Aorta (tissue), 5 donors: ENCODE measurements at regions not wholly inside any gene's neighbourhood (a gene's known extent, or its start where the extent isn't known, plus 50 kb on each side); places are given as distances from the start of the nearest gene placed in this dataset.
"Not testable (repeated sequence)": the region's sequence is repeated elsewhere in the genome, so short reads cannot be mapped to it uniquely, and the experiment has no call there.

Experiments used
- ATAC-seq: fragments of 200-7000 bp; cut with Tn5 transposase; one replicate; pipeline ENCODE4 v1.9.1; 2022; ENCODE audit warnings: moderate library complexity; ENCODE audit not compliant: low FRiP score
- DNase-seq, 2 donors: peaks; one replicate each; pipeline ENCODE4 v3.0.0-alpha.2; 2020
- H3K27ac ChIP-seq, 2 donors: one replicate each; pipeline ENCODE4 v1.5.1; 2013; ENCODE audit warnings: low read length in 2 of 2, mild to moderate bottlenecking in 2 of 2, moderate library complexity in 2 of 2, control low read depth in 1 of 2, inconsistent platforms in 1 of 2, low read depth in 1 of 2
- H3K27me3 ChIP-seq, 2 donors: one replicate each; pipeline ENCODE4 v1.6.1; 2013; ENCODE audit warnings: control low read depth in 1 of 2, low read length in 1 of 2, mild to moderate bottlenecking in 1 of 2, moderate library complexity in 1 of 2; ENCODE audit not compliant: insufficient read depth in 2 of 2, control insufficient read depth in 1 of 2
- H3K36me3 ChIP-seq, 2 donors: one replicate each; pipeline ENCODE4 v1.6.1; 2013; ENCODE audit warnings: control low read depth in 1 of 2, low read length in 1 of 2, mild to moderate bottlenecking in 1 of 2; ENCODE audit not compliant: insufficient read depth in 2 of 2, control insufficient read depth in 1 of 2
- H3K4me1 ChIP-seq, 2 donors: one replicate each; pipeline ENCODE4 v1.6.1; 2013; ENCODE audit warnings: low read length in 2 of 2, control low read depth in 1 of 2, mild to moderate bottlenecking in 1 of 2, moderate library complexity in 1 of 2; ENCODE audit not compliant: insufficient read depth in 2 of 2, control insufficient read depth in 1 of 2
- H3K4me3 ChIP-seq, 2 donors: one replicate each; pipeline ENCODE4 v1.5.1; 2013; ENCODE audit warnings: low read length in 2 of 2, control low read depth in 1 of 2, mild to moderate bottlenecking in 1 of 2
- H3K9me3 ChIP-seq: one replicate; pipeline ENCODE4 v1.6.1; 2013; ENCODE audit warnings: mild to moderate bottlenecking, low read length; ENCODE audit not compliant: control insufficient read depth
- WGBS, 2 donors: extraction: QIAGEN DNeasy Blood & Tissue Kit; methylation state at CpG; one replicate each; pipeline ENCODE4 v1.1.7; 2013; 5-methylcytosine and 5-hydroxymethylcytosine counted together
- intact Hi-C, 2 donors: fragments of 100-400 bp; cut with DNase I; formaldehyde crosslinking; loops; one replicate each; pipeline versions ENCODE4 v1.14.2 to v1.15.0; 2022
- donor health status: healthy with polysubstance abuse.
- donor health status: Bipolar disorder and iron deficiency.
- donor health status: DM: no; HTN: no; CAD: no.
- donor health status: DM: no; HTN: no; CAD: no.
- donor health status: DM: yes; HTN: yes; CAD: no.

DNA sequence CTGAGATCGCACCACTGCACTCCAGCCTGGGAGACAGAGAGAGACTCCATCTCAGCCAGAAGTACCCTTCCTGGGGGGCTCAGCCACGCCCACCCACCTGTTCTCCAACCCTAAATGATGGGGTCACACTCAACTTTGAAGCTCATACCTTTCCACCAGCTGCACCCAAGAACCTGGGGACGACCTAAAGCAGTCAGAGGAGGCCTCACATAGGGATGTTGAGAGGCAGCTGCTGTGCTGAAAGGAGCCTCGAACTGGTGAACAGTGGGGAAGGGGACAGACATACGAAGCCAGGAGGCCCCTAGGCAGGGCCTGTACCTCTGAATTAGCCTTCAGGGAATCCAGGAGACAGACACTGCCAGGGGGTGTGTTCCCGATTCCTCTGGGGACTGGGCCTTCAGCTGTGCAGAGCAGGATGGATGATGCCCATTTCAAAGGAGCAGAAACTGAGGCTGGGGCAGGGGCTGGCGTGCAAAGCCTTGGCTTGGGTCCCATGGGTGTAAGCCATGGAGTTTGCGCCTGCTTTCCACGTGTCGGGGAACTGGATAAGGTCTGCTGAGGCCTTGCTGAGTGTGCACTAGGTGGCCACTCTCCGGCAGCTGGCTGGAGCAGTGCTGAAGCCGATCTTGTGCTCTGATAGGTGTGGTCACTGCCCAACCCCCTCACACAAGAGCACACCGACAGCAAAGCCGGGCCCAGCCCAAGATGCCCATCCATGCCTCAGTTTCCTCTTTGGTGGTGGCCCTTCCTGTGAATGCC lies 130.8 kb downstream of the CPZ start:
- Histone ChIP-seq H3K27me3 (no peaks in the 10 kb centered on the region), H3K4me3 (no peak overlapping the region), H3K36me3 (no peaks in the 10 kb centered on the region), H3K27ac (no peak overlapping the region), H3K4me1 (no peaks in the 10 kb centered on the region), H3K9me3 (peaks cover 3% of the 10 kb centered on the region)
- ATAC-seq (no peak), DNase-seq (peak in 1 of 2 donors; percentile 21)
- intact Hi-C loops, result no loop called here
- WGBS, 2 donors, result 69 to 74% methylated on average over 14 of the region's 14 CpGs

DNA sequence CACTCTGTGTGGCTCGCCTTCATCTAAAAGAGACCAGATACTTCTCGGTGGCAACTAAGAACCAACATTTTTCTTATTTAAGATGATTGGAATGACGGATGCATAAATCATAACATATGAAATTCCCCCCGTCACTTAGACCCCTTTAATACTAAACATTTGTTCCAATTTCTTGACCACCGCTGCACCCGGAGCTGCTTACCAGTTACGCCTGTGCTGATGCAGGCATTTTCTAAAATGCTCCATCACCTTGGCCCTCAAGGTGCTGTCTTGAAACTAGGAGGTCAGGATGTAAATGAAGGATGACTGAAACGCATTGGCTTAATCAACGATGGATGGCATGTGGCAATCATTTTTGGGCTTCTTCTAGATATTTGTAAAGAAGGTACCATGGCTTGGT lies 130.0 kb downstream of the CPZ start:
- Histone ChIP-seq H3K4me1 (no peaks in the 10 kb centered on the region), H3K4me3 (no peak overlapping the region), H3K27me3 (no peaks in the 10 kb centered on the region), H3K27ac (no peak overlapping the region), H3K36me3 (no peaks in the 10 kb centered on the region), H3K9me3 (peaks cover 3% of the 10 kb centered on the region)
- ATAC-seq, result no peak
- DNase-seq, result no peak
- WGBS, 2 donors, result 79 to 81% methylated on average over 9 of the region's 9 CpGs
- intact Hi-C loops, result no loop called here

DNA sequence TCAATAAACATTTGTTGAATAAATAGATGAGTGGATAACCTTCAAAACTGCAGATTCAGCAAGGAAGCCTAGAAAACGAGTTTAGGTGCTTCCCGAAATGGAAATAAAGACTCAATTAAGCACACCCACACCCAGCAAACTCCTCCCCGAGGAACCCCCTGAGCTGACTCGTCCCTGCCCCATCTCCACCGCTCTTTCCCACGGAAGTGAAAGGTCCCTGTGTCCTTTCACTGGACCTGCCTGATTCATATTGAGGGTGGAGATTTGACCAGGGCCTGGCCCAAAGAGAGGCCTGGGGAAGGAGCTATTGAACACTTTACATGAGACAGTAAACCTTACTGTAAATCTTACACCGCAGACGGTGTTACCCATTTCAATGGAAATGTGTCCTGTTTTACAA lies 129.1 kb downstream of the CPZ start:
- no peak overlapping the region for H3K4me3 ChIP-seq
- no peak for DNase-seq
- no peaks in the 10 kb centered on the region for H3K4me1 ChIP-seq
- no peak overlapping the region for H3K27ac ChIP-seq
- no peak for ATAC-seq
- 72 to 75% methylated on average over 8 of the region's 8 CpGs for WGBS, 2 donors
- H3K9me3 ChIP-seq, result peaks cover 3% of the 10 kb centered on the region
- no peaks in the 10 kb centered on the region for H3K36me3 ChIP-seq
- intact Hi-C loops, result no loop called here
- no peaks in the 10 kb centered on the region for H3K27me3 ChIP-seq

DNA sequence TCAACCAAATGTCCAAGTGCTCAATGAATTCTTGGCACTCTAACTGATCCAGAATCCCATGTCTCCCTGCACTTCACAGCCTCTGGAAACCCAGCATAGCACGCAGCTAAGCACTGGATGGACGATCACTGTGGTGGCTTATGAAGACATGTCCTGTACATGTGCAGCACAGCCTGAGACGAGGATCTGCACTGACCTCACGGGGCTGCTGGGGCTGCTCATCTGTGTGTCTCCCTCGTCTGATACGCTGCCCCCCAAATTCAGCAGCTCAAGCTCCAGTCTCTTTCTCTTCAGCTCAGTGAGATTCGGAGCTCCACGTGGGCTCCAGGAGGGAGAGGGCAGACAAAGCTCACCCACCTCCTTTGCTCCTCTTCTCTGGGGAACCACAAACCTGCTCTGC lies 126.9 kb downstream of the CPZ start:
- H3K4me3 ChIP-seq, result no peak overlapping the region
- no peak overlapping the region for H3K27ac ChIP-seq
- peak in 1 of 2 donors; percentile 37 for DNase-seq
- no peaks in the 10 kb centered on the region for H3K36me3 ChIP-seq
- no peak for ATAC-seq
- 81 to 82% methylated on average over 8 of the region's 8 CpGs for WGBS, 2 donors
- H3K27me3 ChIP-seq, result no peaks in the 10 kb centered on the region
- H3K4me1 ChIP-seq, result no peaks in the 10 kb centered on the region
- intact Hi-C loops, result no loop called here
- peaks cover 3% of the 10 kb centered on the region for H3K9me3 ChIP-seq

DNA sequence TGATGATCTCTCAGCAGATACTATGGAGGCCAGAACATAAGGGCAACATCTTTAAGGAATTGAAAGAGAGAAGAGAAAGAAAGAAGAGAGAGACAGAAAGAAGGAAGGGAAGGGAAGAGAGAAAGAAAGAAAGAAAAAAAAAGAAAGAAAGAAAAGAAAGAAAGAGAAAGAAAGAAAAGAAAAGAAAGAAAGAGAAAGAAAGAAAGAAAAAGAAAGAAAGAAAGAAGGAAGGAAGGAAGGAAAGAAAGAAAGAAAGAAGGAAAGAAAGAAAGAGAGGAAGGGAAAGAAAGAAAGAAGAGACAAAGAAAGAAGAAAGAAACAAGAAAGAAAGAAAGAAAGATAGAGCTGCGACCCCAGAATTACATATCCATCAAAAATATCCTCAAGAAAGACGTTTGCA lies 124.9 kb downstream of the CPZ start:
- H3K27me3 ChIP-seq, ATAC-seq, H3K9me3 ChIP-seq, H3K36me3 ChIP-seq, H3K27ac ChIP-seq, intact Hi-C loops, H3K4me1 ChIP-seq, H3K4me3 ChIP-seq, DNase-seq: not testable (repeated sequence)
- 40 to 42% methylated on average over 2 of the region's 2 CpGs for WGBS, 2 donors

DNA sequence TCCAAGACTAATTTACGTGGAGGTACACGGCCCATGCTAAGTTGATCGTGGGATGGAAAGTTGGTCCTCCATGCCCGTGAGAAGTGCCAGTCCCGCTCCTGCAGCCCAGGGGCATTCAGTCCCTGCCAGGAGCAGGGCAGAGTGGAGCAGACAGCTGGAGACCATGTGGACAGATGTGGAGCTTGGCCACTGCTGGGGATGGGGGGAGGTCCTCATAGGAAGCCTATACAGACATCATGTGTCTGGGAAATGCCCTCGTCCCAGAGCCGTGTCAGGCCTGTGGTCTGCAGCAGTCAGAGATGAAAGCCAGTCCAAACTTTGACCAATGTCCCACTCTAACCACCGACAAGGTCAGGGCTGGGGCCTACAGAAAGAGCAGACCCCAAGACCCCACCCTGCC lies 118.4 kb downstream of the CPZ start:
- Histone ChIP-seq H3K27ac (no peak overlapping the region), H3K4me1 (no peaks in the 10 kb centered on the region), H3K9me3 (no peaks in the 10 kb centered on the region), H3K36me3 (no peaks in the 10 kb centered on the region), H3K27me3 (no peaks in the 10 kb centered on the region), H3K4me3 (no peak overlapping the region)
- intact Hi-C loops, result no loop called here
- ATAC-seq, result no peak
- DNase-seq, result peak in 1 of 2 donors; percentile 50
- WGBS, 2 donors, result 61 to 66% methylated on average over 8 of the region's 8 CpGs

DNA sequence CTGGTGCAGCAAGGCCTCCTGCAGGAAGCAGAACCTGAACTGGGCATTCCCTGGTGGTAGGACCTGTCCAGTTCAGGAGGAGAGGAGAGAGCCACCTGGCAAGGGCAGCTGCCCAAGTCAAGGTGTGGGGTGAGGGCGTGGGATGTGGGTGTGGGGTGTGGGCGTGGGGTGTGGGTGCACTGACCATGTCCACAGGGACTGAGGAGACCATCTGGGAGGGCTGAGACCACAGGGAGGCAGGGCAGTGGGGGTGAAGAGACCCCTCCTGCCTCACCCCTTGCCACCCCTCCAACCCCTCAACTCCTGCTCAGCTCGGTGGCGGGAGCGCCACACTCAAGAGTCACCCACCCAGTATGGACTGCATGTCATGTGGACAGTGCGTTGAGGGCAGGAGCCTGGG lies 117.9 kb downstream of the CPZ start:
- ATAC-seq, result peak; percentile 30
- Histone ChIP-seq H3K4me1 (no peaks in the 10 kb centered on the region), H3K9me3 (no peaks in the 10 kb centered on the region), H3K27me3 (no peaks in the 10 kb centered on the region), H3K36me3 (no peaks in the 10 kb centered on the region), H3K27ac (no peak overlapping the region), H3K4me3 (no peak overlapping the region)
- DNase-seq, result peak in 1 of 2 donors; percentile 66
- WGBS, 2 donors, result 92% methylated on average over 6 of the region's 6 CpGs
- intact Hi-C loops, result no loop called here

DNA sequence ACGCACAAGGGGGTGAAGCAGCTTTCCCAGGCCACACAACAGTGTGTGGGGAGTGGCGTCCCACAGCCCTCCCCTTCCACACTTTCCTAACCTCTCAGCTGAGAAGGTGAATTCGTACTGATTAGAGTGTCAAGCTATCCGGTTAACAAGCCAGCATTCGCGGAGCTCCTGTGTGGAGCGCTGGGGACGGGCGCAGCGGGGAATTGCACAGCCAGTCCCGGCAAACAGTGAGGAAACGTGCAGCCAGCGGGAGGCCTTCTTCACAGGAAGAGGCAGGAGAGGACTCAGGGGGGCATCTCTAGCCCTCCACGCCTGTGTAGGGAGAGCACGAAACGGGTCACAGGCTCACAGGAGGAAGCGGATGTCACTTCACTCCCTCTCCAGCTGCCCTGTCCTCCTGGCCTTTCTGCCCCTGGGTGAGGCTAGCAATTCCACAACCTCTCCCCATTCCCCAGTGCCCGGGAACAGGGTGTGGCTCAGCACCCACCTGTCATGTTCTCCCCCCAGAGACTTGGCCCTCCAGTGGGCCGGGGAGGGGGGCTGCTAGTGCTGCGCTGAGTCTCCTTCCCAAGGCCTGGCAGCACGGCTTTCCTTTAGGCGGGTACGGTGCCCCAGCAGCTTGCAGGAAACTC lies 117.3 kb downstream of the CPZ start:
- ATAC-seq (no peak), DNase-seq (peak in 1 of 2 donors; percentile 39)
- Histone ChIP-seq H3K27me3 (no peaks in the 10 kb centered on the region), H3K36me3 (no peaks in the 10 kb centered on the region), H3K9me3 (no peaks in the 10 kb centered on the region), H3K4me1 (no peaks in the 10 kb centered on the region), H3K4me3 (no peak overlapping the region), H3K27ac (no peak overlapping the region)
- 34 to 43% methylated on average over 23 of the region's 23 CpGs for WGBS, 2 donors
- intact Hi-C loops, result no loop called here
